Trophoblast cell (in vitro differentiated cells and primary cell): ENCODE measurements at regions not wholly inside any gene's neighbourhood (a gene's known extent, or its start where the extent isn't known, plus 50 kb on each side); places are given as distances from the start of the nearest gene placed in this dataset.
A peak's percentile ranks its signal among the peaks of the same experiment; 100 is the strongest.

ENCODE experiments used
- DNase-seq, 2 donors: peaks; one replicate each; pipeline ENCODE4 v3.0.0-alpha.2; 2016
- H2AFZ ChIP-seq: 2 replicates; pipeline ENCODE4 v1.6.1; 2013; ENCODE audit warnings: low read length, moderate library complexity, mild to moderate bottlenecking; ENCODE audit not compliant: insufficient read depth, poor library complexity
- H2AK5ac ChIP-seq: 2 replicates; pipeline ENCODE4 v1.6.1; 2013; ENCODE audit warnings: mild to moderate bottlenecking, low read length
- H2BK120ac ChIP-seq: 2 replicates; pipeline ENCODE4 v1.6.1; 2013; ENCODE audit warnings: low read length, mild to moderate bottlenecking, moderate library complexity; ENCODE audit not compliant: insufficient read depth, poor library complexity
- H2BK12ac ChIP-seq: 2 replicates; pipeline ENCODE4 v1.6.1; 2013; ENCODE audit warnings: mild to moderate bottlenecking, low read length, moderate library complexity
- H2BK5ac ChIP-seq: 2 replicates; pipeline ENCODE4 v1.6.1; 2013; ENCODE audit warnings: low read length, low read depth, moderate library complexity, mild to moderate bottlenecking; ENCODE audit not compliant: poor library complexity
- H3K14ac ChIP-seq: 2 replicates; pipeline ENCODE4 v1.6.1; 2013; ENCODE audit warnings: mild to moderate bottlenecking, low read length
- H3K18ac ChIP-seq: 2 replicates; pipeline ENCODE4 v1.6.1; 2013; ENCODE audit warnings: mild to moderate bottlenecking, low read length
- H3K23ac ChIP-seq: 2 replicates; pipeline ENCODE4 v1.6.1; 2013; ENCODE audit warnings: low read length
- H3K27ac ChIP-seq: 2 replicates; pipeline ENCODE4 v1.5.1; 2013; ENCODE audit warnings: low read depth, mild to moderate bottlenecking, inconsistent platforms, low read length, moderate library complexity
- H3K27me3 ChIP-seq: 2 replicates; pipeline ENCODE4 v1.6.1; 2013; ENCODE audit warnings: inconsistent platforms, mild to moderate bottlenecking, low read length, moderate library complexity; ENCODE audit not compliant: insufficient read depth
- H3K36me3 ChIP-seq, 2 experiments: 1 replicate in 1 of 2; 2 replicates in 1 of 2; pipeline ENCODE4 v1.6.1; 2013; ENCODE audit warnings: low read length in 2 of 2, mild to moderate bottlenecking in 2 of 2, moderate library complexity in 1 of 2; ENCODE audit not compliant: insufficient read depth in 2 of 2, control insufficient read depth in 1 of 2
- H3K4ac ChIP-seq: 2 replicates; pipeline ENCODE4 v1.6.1; 2013; ENCODE audit warnings: low read depth, mild to moderate bottlenecking, low read length, moderate library complexity
- H3K4me1 ChIP-seq, 2 experiments: 1 replicate in 1 of 2; 2 replicates in 1 of 2; pipeline ENCODE4 v1.6.1; 2013; ENCODE audit warnings: low read length in 2 of 2, mild to moderate bottlenecking in 2 of 2, moderate library complexity in 1 of 2; ENCODE audit not compliant: insufficient read depth in 2 of 2, control insufficient read depth in 1 of 2
- H3K4me2 ChIP-seq: 2 replicates; pipeline ENCODE4 v1.6.1; 2013; ENCODE audit warnings: inconsistent platforms, mild to moderate bottlenecking, low read length, moderate library complexity
- H3K4me3 ChIP-seq: 2 replicates; pipeline ENCODE4 v1.5.1; 2013; ENCODE audit warnings: mild to moderate bottlenecking, low read depth, low read length, inconsistent platforms
- H3K79me1 ChIP-seq: one replicate; pipeline ENCODE4 v1.6.1; 2013; ENCODE audit warnings: low read length
- H3K79me2 ChIP-seq: 2 replicates; pipeline ENCODE4 v1.6.1; 2013; ENCODE audit warnings: low read length, mild to moderate bottlenecking; ENCODE audit not compliant: control insufficient read depth, insufficient read depth, poor library complexity
- H3K9ac ChIP-seq: 2 replicates; pipeline ENCODE4 v1.6.1; 2013; ENCODE audit warnings: mild to moderate bottlenecking, low read length
- H3K9me3 ChIP-seq: 2 replicates; pipeline ENCODE4 v1.6.1; 2013; ENCODE audit warnings: low read depth, mild to moderate bottlenecking, control low read depth, inconsistent platforms, low read length; ENCODE audit not compliant: insufficient read depth
- H4K12ac ChIP-seq: 2 replicates; pipeline ENCODE4 v1.6.1; 2013; ENCODE audit warnings: low read depth, mild to moderate bottlenecking, low read length, moderate library complexity
- H4K8ac ChIP-seq: 2 replicates; pipeline ENCODE4 v1.6.1; 2013; ENCODE audit warnings: low read depth, mild to moderate bottlenecking, low read length, moderate library complexity
- H4K91ac ChIP-seq: one replicate; pipeline ENCODE4 v1.6.1; 2013; ENCODE audit warnings: low read depth, mild to moderate bottlenecking, low read length, moderate library complexity
- WGBS: extraction: QIAGEN DNeasy Blood & Tissue Kit; methylation state at CpG from one replicate; pipeline ENCODE4 v1.1.7; 2013; ENCODE audit warnings: missing lambda C conversion rate; ENCODE audit not compliant: insufficient read length, insufficient coverage; ENCODE audit errors: extremely low coverage; 5-methylcytosine and 5-hydroxymethylcytosine counted together

DNA sequence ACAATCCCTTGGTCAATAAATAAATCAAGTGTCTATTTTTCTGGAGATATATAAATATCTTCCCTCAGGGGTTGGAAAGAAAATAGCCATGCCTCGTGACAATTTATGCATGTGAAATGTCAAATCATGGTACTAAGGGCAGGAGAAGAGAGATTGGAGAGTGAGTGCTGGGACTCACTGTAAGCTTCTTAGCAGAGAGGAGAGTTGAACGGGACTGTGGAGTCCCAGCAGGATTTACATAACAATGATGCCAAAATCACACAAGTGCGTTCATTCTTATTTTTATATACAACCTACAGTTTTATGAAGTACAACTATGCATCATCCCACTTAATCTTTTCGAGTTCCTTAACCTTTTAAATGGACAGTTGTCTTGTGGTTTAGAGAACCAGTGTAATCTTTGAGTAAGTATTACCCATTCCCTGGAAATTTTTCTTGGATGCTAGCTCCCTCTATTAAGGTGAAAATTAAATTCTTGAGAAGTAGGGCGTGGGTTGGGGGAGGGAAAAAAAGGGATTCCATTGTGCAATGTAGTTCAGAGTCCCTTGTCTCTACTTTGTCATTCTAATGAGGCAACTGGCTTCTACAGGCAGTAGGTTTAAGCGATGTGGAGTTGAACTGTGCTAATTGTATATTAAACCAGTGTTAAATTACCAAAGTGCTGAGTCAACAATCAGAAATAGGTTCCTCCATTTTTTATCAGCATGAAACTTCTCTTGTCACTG is 143.6 kb upstream of the EPHA4 start:
- no peak overlapping the region for H3K23ac ChIP-seq
- no peak overlapping the region for H4K91ac ChIP-seq
- no peak overlapping the region for H2BK12ac ChIP-seq
- no peak overlapping the region for H3K4me2 ChIP-seq
- no peak for DNase-seq
- no peak overlapping the region for H3K27ac ChIP-seq
- H3K4me3 ChIP-seq = no peak overlapping the region
- WGBS = no CpG with 5 or more reads among the region's 6 CpGs
- no peaks in the 10 kb centered on the region for H3K27me3 ChIP-seq
- no peak overlapping the region for H3K4ac ChIP-seq
- no peak overlapping the region for H2AFZ ChIP-seq
- H2BK5ac ChIP-seq = no peak overlapping the region
- H3K36me3 ChIP-seq = no peaks in the 10 kb centered on the region
- peaks cover 3% of the 10 kb centered on the region in 2 experiments for H3K4me1 ChIP-seq
- no peak overlapping the region for H3K18ac ChIP-seq
- no peaks in the 10 kb centered on the region for H3K79me2 ChIP-seq
- no peak overlapping the region for H3K14ac ChIP-seq
- no peaks in the 10 kb centered on the region for H3K79me1 ChIP-seq
- no peak overlapping the region for H4K8ac ChIP-seq
- H2BK120ac ChIP-seq = no peak overlapping the region
- H3K9ac ChIP-seq = no peak overlapping the region
- no peaks in the 10 kb centered on the region for H3K9me3 ChIP-seq
- H4K12ac ChIP-seq = no peak overlapping the region
- no peak overlapping the region for H2AK5ac ChIP-seq

DNA sequence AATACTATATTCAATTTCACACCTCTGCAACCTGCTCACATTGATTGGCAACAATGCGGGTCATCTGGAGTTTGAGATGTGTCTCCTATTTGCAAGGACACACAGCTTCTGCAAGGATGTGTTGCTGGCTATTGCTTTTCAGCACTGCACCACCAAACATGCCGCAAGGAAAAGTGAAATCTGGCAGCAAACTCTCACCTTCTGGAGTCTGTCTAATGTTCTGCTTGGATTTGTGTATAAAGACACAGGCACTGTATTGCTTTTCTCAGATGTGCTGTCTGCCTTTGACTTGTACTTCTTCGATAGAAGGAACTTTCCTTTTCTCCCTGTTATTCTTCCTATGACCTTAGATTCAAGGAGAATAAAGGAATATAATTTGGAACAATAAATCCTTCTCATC is 138.6 kb upstream of the EPHA4 start:
- Histone ChIP-seq H3K4ac (no peak overlapping the region), H2BK12ac (no peak overlapping the region), H3K9ac (no peak overlapping the region), H3K4me3 (no peak overlapping the region), H3K79me1 (no peaks in the 10 kb centered on the region), H3K36me3 (no peaks in the 10 kb centered on the region), H2AK5ac (no peak overlapping the region), H3K27me3 (no peaks in the 10 kb centered on the region), H3K4me1 (no peaks in the 10 kb centered on the region), H3K18ac (no peak overlapping the region), H3K9me3 (no peaks in the 10 kb centered on the region), H3K4me2 (no peak overlapping the region), H4K91ac (no peak overlapping the region), H3K23ac (no peak overlapping the region), H4K8ac (no peak overlapping the region), H3K27ac (no peak overlapping the region), H3K79me2 (no peaks in the 10 kb centered on the region), H2AFZ (no peak overlapping the region), H2BK120ac (no peak overlapping the region), H4K12ac (no peak overlapping the region), H2BK5ac (no peak overlapping the region), H3K14ac (no peak overlapping the region)
- DNase-seq = no peak
- no CpG with 5 or more reads among the region's 3 CpGs for WGBS

DNA sequence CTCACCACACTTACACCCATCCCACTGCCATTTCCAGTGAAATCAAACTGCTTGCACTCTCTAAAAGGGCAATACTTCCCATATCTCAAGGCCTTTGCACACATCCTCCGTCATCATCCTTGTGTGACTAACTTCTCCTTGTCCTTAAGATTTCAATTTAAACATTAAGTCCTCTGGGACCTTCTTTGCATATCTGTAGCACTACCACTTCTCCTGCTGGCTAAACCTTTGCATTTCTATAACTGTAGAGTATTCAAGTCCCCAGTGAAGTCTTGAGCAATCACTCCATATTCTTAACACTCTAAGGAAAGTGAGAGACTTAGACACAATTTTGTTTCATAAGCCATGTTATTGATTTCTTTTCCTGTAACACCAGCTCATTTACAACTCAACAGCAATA is 136.8 kb upstream of the EPHA4 start:
- Histone ChIP-seq H2AFZ (no peak overlapping the region), H4K91ac (no peak overlapping the region), H2BK5ac (no peak overlapping the region), H3K79me1 (no peaks in the 10 kb centered on the region), H3K18ac (no peak overlapping the region), H2BK12ac (no peak overlapping the region), H3K27me3 (no peaks in the 10 kb centered on the region), H3K4me1 (no peaks in the 10 kb centered on the region), H2BK120ac (no peak overlapping the region), H2AK5ac (no peak overlapping the region), H3K23ac (no peak overlapping the region), H3K79me2 (no peaks in the 10 kb centered on the region), H3K9me3 (no peaks in the 10 kb centered on the region), H3K36me3 (no peaks in the 10 kb centered on the region), H3K4me2 (no peak overlapping the region), H3K14ac (no peak overlapping the region), H4K8ac (no peak overlapping the region), H3K4ac (no peak overlapping the region), H3K9ac (no peak overlapping the region), H4K12ac (no peak overlapping the region), H3K27ac (no peak overlapping the region), H3K4me3 (no peak overlapping the region)
- no peak for DNase-seq
- WGBS = no CpG with 5 or more reads among the region's 1 CpG

DNA sequence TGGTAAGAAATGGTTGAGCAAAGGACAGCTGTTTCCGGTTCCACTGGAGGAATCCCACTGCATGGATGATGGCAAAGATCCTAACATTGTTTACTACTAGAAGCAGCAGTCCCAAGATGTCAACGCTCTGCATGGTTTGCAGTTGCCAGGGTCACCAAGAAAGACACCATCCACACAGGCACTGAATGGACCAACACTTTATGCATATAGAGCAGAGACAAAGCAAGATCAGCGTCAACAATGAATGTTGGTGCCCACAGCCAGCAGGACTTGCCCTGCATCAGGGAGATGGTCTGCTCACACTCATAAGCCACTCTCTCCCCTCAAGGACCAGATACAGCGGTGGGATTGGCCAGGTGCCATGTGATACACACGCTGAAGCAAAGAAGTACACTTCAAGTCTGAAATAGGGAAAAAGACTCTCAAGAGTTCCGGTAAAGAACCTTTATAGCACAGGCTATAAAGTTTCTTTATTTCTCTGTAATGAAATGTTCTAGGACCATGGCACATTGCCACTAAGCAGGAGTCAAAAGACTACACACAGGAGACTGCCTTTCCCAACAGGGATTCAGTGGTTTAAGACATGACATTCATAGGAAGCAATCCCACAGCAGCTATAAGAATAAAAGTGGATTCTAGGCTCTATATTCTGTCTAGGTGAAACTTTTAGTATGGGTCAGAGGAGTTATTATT is 133.2 kb upstream of the EPHA4 start:
- Histone ChIP-seq H2BK12ac (no peak overlapping the region), H3K27ac (no peak overlapping the region), H3K79me2 (no peaks in the 10 kb centered on the region), H2BK5ac (no peak overlapping the region), H3K4me1 (no peaks in the 10 kb centered on the region), H4K91ac (no peak overlapping the region), H3K23ac (peak overlapping the region; percentile 69), H2AK5ac (no peak overlapping the region), H3K4ac (no peak overlapping the region), H3K14ac (no peak overlapping the region), H3K79me1 (no peaks in the 10 kb centered on the region), H3K36me3 (no peaks in the 10 kb centered on the region), H3K18ac (no peak overlapping the region), H2BK120ac (no peak overlapping the region), H3K9ac (peak overlapping the region; percentile 15), H2AFZ (no peak overlapping the region), H3K4me3 (no peak overlapping the region), H3K4me2 (no peak overlapping the region), H4K8ac (no peak overlapping the region), H3K9me3 (no peaks in the 10 kb centered on the region), H4K12ac (no peak overlapping the region), H3K27me3 (no peaks in the 10 kb centered on the region)
- no CpG with 5 or more reads among the region's 6 CpGs for WGBS
- DNase-seq = no peak
